Neuronal stem cell (in vitro differentiated cells): ENCODE measurements at regions not wholly inside any gene's neighbourhood (a gene's known extent, or its start where the extent isn't known, plus 50 kb on each side); places are given as distances from the start of the nearest gene placed in this dataset.

ENCODE experiments used
- DNase-seq: peaks from one replicate; pipeline ENCODE4 v3.0.0-alpha.2; 2013; ENCODE audit warnings: low spot score
- H2AFZ ChIP-seq: one replicate; pipeline ENCODE4 v1.6.1; 2013; ENCODE audit warnings: mild to moderate bottlenecking, low read length, inconsistent platforms
- H2AK5ac ChIP-seq: 2 replicates; pipeline ENCODE4 v1.6.1; 2013; ENCODE audit warnings: low read depth, mild to moderate bottlenecking, inconsistent platforms, low read length, moderate library complexity, mixed read lengths
- H2BK120ac ChIP-seq: 2 replicates; pipeline ENCODE4 v1.6.1; 2013; ENCODE audit warnings: low read depth, mild to moderate bottlenecking, inconsistent platforms, low read length, moderate library complexity, mixed read lengths
- H2BK12ac ChIP-seq: one replicate; pipeline ENCODE4 v1.6.1; 2013; ENCODE audit warnings: low read length, inconsistent platforms
- H2BK15ac ChIP-seq: 2 replicates; pipeline ENCODE4 v1.6.1; 2013; ENCODE audit warnings: mild to moderate bottlenecking, low read length, inconsistent platforms, mixed read lengths
- H2BK5ac ChIP-seq: one replicate; pipeline ENCODE4 v1.6.1; 2013; ENCODE audit warnings: inconsistent platforms, mild to moderate bottlenecking, low read length, moderate library complexity
- H3K14ac ChIP-seq: one replicate; pipeline ENCODE4 v1.6.1; 2013; ENCODE audit warnings: low read length, inconsistent platforms
- H3K18ac ChIP-seq: 2 replicates; pipeline ENCODE4 v1.6.1; 2013; ENCODE audit warnings: low read length, inconsistent platforms
- H3K23ac ChIP-seq: 2 replicates; pipeline ENCODE4 v1.6.1; 2013; ENCODE audit warnings: low read depth, mild to moderate bottlenecking, mixed read lengths, low read length, inconsistent platforms; ENCODE audit not compliant: poor library complexity
- H3K27ac ChIP-seq: replicated peaks from 3 replicates; pipeline ENCODE4 v1.5.1; 2013; ENCODE audit warnings: low read length, inconsistent platforms
- H3K27me3 ChIP-seq, 3 experiments: 2 replicates each; pipeline ENCODE4 v1.6.1; 2013; ENCODE audit warnings: low read length in 3 of 3, mild to moderate bottlenecking in 2 of 3, inconsistent platforms in 1 of 3, low read depth in 1 of 3, mixed read lengths in 1 of 3, moderate library complexity in 1 of 3; ENCODE audit not compliant: control insufficient read depth in 3 of 3, insufficient read depth in 3 of 3
- H3K36me3 ChIP-seq, 2 donors: replicated peaks in 1 of 2; 2 replicates each; pipeline ENCODE4 v1.6.1; 2013; ENCODE audit warnings: low read length in 2 of 2; ENCODE audit not compliant: control insufficient read depth in 2 of 2, insufficient read depth in 2 of 2
- H3K4ac ChIP-seq: 2 replicates; pipeline ENCODE4 v1.6.1; 2013; ENCODE audit warnings: inconsistent platforms, mild to moderate bottlenecking, low read length, moderate library complexity
- H3K4me1 ChIP-seq, 2 donors: 1 replicate in 1 of 2; 2 replicates in 1 of 2; pipeline ENCODE4 v1.6.1; 2013; ENCODE audit warnings: low read length in 2 of 2, low read depth in 1 of 2; ENCODE audit not compliant: control insufficient read depth in 2 of 2, insufficient read depth in 1 of 2
- H3K4me2 ChIP-seq: one replicate; pipeline ENCODE4 v1.6.1; 2013; ENCODE audit warnings: mild to moderate bottlenecking, low read length, inconsistent platforms; ENCODE audit not compliant: insufficient read depth, poor library complexity, severe bottlenecking
- H3K4me3 ChIP-seq, 2 donors: 2 replicates each; pipeline ENCODE4 v1.5.1; 2013; ENCODE audit warnings: low read length in 2 of 2, mild to moderate bottlenecking in 2 of 2, inconsistent platforms in 1 of 2, moderate library complexity in 1 of 2
- H3K79me1 ChIP-seq: one replicate; pipeline ENCODE4 v1.6.1; 2013; ENCODE audit warnings: low read depth, mild to moderate bottlenecking, inconsistent platforms, low read length, moderate library complexity
- H3K9ac ChIP-seq: one replicate; pipeline ENCODE4 v1.6.1; 2013; ENCODE audit warnings: mild to moderate bottlenecking, low read depth, low read length, inconsistent platforms; ENCODE audit not compliant: poor library complexity
- H3K9me3 ChIP-seq, 2 donors: replicated peaks in 1 of 2; 2 replicates each; pipeline versions ENCODE3 to v1.6.1; 2013; ENCODE audit warnings: low read length in 2 of 2, mild to moderate bottlenecking in 2 of 2, inconsistent platforms in 1 of 2, low read depth in 1 of 2, mixed read lengths in 1 of 2, moderate library complexity in 1 of 2; ENCODE audit not compliant: control insufficient read depth in 2 of 2, insufficient read depth in 1 of 2
- H4K8ac ChIP-seq: one replicate; pipeline ENCODE4 v1.6.1; 2013; ENCODE audit warnings: low read depth, mild to moderate bottlenecking, inconsistent platforms, low read length, moderate library complexity
- H4K91ac ChIP-seq: one replicate; pipeline ENCODE4 v1.6.1; 2013; ENCODE audit warnings: low read length, low read depth, mild to moderate bottlenecking, inconsistent platforms; ENCODE audit not compliant: poor library complexity
- WGBS, 2 donors: extraction: QIAGEN DNeasy Blood & Tissue Kit; methylation state at CpG; one replicate each; pipeline ENCODE4 v1.1.7; 2013; ENCODE audit warnings: missing lambda C conversion rate in 2 of 2, mixed read lengths in 1 of 2; ENCODE audit not compliant: insufficient read length in 2 of 2, insufficient replicate concordance in 1 of 2; ENCODE audit errors: extremely low coverage in 2 of 2; 5-methylcytosine and 5-hydroxymethylcytosine counted together

DNA sequence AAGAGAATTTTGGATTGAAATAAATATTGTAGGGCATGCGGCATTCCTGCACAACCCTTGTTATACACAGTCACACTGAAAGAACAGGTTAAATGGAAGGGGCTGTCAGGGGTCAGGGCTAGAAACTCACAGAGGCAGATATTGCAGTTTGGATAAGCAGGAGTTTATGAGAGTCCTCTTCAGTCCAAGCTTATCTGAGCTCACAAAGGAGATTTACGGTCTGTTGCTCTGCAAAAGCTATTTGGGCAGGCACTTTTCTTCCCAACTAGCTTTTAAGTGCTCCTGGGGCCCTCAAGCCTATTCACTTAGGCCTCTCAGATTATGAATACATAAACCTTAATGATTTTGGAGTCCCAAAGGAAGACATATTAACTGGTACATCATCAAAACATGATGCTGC lies 156.2 kb downstream of the SOX4 start:
- H3K27ac ChIP-seq: peak overlapping the region; percentile 89
- H3K14ac ChIP-seq: no peak overlapping the region
- no peak overlapping the region for H3K4ac ChIP-seq
- H2AK5ac ChIP-seq: no peak overlapping the region
- no peak for DNase-seq
- H3K9ac ChIP-seq: no peak overlapping the region
- no peak overlapping the region for H4K8ac ChIP-seq
- H3K79me1 ChIP-seq: peaks cover 3% of the 10 kb centered on the region
- no peak overlapping the region for H3K4me2 ChIP-seq
- no peak overlapping the region for H2BK5ac ChIP-seq
- H3K18ac ChIP-seq: no peak overlapping the region
- no peak overlapping the region for H4K91ac ChIP-seq
- whole genome bisulfite sequencing, 2 donors: no CpG with 5 or more reads among the region's 2 CpGs
- H3K23ac ChIP-seq: no peak overlapping the region
- no peak overlapping the region for H3K4me3 ChIP-seq
- no peaks in the 10 kb centered on the region for H3K27me3 ChIP-seq
- no peak overlapping the region for H2BK120ac ChIP-seq
- H3K4me1 ChIP-seq: peaks cover 13 to 57% of the 10 kb centered on the region in 2 donors
- no peak overlapping the region for H2BK12ac ChIP-seq
- H2AFZ ChIP-seq: no peak overlapping the region
- H3K36me3 ChIP-seq: peaks cover 0 to 14% of the 10 kb centered on the region in 2 donors
- no peak overlapping the region for H2BK15ac ChIP-seq
- H3K9me3 ChIP-seq: peaks cover 0 to 4% of the 10 kb centered on the region in 2 donors

DNA sequence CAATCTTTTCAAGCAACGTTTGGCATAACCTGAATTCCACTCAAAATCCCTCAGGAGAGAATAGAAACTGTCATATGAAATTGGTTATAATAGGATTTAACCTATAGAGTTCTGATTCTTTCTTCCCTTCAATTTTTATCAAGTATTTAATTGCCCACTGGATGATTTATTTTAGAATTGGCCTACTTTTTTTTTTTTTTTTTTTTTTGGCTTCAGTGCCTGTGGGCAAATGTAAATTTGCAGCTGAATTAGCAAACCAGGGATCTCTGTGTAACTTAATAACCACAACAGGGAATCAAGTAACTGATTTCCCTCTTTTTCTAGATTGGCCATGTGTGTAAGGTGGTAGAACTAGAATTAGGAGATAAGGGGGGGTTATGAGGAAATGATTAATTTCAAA lies 157.0 kb downstream of the SOX4 start:
- no peak overlapping the region for H3K14ac ChIP-seq
- H3K79me1 ChIP-seq: peaks cover 3% of the 10 kb centered on the region
- no peak overlapping the region for H2AK5ac ChIP-seq
- no peak overlapping the region for H3K23ac ChIP-seq
- H2BK15ac ChIP-seq: no peak overlapping the region
- peaks cover 0 to 15% of the 10 kb centered on the region in 2 donors for H3K36me3 ChIP-seq
- H3K4me1 ChIP-seq: peaks cover 15 to 57% of the 10 kb centered on the region in 2 donors
- H3K4me3 ChIP-seq: no peak overlapping the region
- no peak overlapping the region for H3K4me2 ChIP-seq
- H2BK12ac ChIP-seq: no peak overlapping the region
- no peak overlapping the region for H3K4ac ChIP-seq
- H2AFZ ChIP-seq: no peak overlapping the region
- no peak overlapping the region for H3K18ac ChIP-seq
- DNase-seq: no peak
- H3K27me3 ChIP-seq: no peaks in the 10 kb centered on the region
- no peak overlapping the region for H2BK5ac ChIP-seq
- no peak overlapping the region for H3K9ac ChIP-seq
- H3K27ac ChIP-seq: no peak overlapping the region
- no peak overlapping the region for H2BK120ac ChIP-seq
- H3K9me3 ChIP-seq: peaks cover 0 to 12% of the 10 kb centered on the region in 2 donors
- no peak overlapping the region for H4K91ac ChIP-seq
- WGBS, 2 donors: no CpG with 5 or more reads among the region's 1 CpG
- H4K8ac ChIP-seq: no peak overlapping the region

- Histone ChIP-seq H3K9ac (no peak overlapping the region), H3K4me3 (no peak overlapping the region), H2AK5ac (no peak overlapping the region), H3K36me3 (peaks cover 0 to 22% of the 10 kb centered on the region in 2 donors), H3K79me1 (peaks cover 2% of the 10 kb centered on the region), H3K9me3 (peaks cover 0 to 20% of the 10 kb centered on the region in 2 donors), H3K4me2 (no peak overlapping the region), H3K4ac (no peak overlapping the region), H3K23ac (no peak overlapping the region), H3K18ac (no peak overlapping the region), H3K14ac (no peak overlapping the region), H2BK120ac (no peak overlapping the region), H4K91ac (no peak overlapping the region), H3K4me1 (peaks cover 15 to 57% of the 10 kb centered on the region in 2 donors), H3K27me3 (no peaks in the 10 kb centered on the region), H3K27ac (no peak overlapping the region), H2BK12ac (no peak overlapping the region), H2AFZ (no peak overlapping the region), H4K8ac (no peak overlapping the region), H2BK5ac (no peak overlapping the region), H2BK15ac (no peak overlapping the region)
- no CpG with 5 or more reads among the region's 6 CpGs for WGBS, 2 donors
- no peak for DNase-seq
Measured at GRCh38 chr6:21751608-21752007, 158.1 kb downstream of the SOX4 start.

DNA sequence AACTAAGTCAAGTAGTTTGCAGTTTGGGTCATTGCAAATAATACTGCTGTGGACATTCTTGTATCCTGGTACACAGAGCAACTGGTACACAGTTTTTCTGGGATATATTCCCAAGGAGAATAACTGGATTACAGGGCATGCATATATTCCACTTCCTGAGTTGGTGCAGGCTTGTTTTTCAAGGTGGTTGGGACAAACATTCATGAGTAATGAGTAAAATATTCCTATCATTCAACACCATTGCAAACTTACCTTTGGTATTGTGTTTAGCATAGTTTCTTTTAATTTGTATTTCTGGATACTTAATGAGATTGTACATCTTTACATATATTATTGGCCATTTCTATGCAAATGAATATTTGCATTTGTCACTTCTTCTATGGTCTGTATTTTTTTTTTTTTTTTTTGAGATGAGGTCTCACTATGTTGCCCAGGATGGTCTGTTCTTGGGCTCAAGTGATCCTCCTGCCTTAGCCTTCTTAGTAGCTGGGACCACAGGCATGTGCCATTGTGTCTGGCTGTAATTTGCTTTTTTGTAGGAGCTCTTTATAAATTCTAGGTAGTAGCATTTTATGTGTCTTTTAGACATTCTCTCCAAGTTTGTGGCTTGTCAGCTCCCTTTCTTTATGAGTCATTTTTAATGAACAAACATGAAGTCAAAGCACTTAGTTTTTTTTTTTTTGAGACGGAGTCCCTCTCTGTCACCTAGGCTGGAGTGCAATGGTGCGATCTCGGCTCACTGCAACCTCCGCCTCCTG lies 158.7 kb downstream of the SOX4 start:
- H2BK15ac ChIP-seq: no peak overlapping the region
- no peak overlapping the region for H3K14ac ChIP-seq
- H3K27me3 ChIP-seq: no peaks in the 10 kb centered on the region
- H2BK120ac ChIP-seq: no peak overlapping the region
- H3K18ac ChIP-seq: no peak overlapping the region
- no peak overlapping the region for H3K27ac ChIP-seq
- H4K8ac ChIP-seq: no peak overlapping the region
- H3K4me3 ChIP-seq: no peak overlapping the region
- H2AK5ac ChIP-seq: no peak overlapping the region
- no peak overlapping the region for H2BK12ac ChIP-seq
- H3K9ac ChIP-seq: no peak overlapping the region
- H2BK5ac ChIP-seq: no peak overlapping the region
- no peak for DNase-seq
- no peak overlapping the region for H2AFZ ChIP-seq
- peaks cover 0 to 22% of the 10 kb centered on the region in 2 donors for H3K9me3 ChIP-seq
- no peak overlapping the region for H4K91ac ChIP-seq
- H3K36me3 ChIP-seq: peaks cover 0 to 28% of the 10 kb centered on the region in 2 donors
- WGBS, 2 donors: no CpG with 5 or more reads among the region's 4 CpGs
- no peak overlapping the region for H3K4me2 ChIP-seq
- peaks cover 10 to 51% of the 10 kb centered on the region in 2 donors for H3K4me1 ChIP-seq
- H3K4ac ChIP-seq: no peak overlapping the region
- peaks cover 2% of the 10 kb centered on the region for H3K79me1 ChIP-seq
- no peak overlapping the region for H3K23ac ChIP-seq
